ENCODE measurements at regions not wholly inside any gene's neighbourhood (a gene's known extent, or its start where the extent isn't known, plus 50 kb on each side); places are given as distances from the start of the nearest gene placed in this dataset.

GRCh38 chr20:56843817-56844216, 214.7 kb downstream of the TFAP2C start:
- Histone ChIP-seq H3K27ac (no peak overlapping the region), H3K36me3 (no peaks in the 10 kb centered on the region), H3K9me3 (ENCODE audit: severe bottlenecking) (no peaks in the 10 kb centered on the region), H3K4me3 (ENCODE audit: low read depth, low read length) (no peak overlapping the region), H3K27me3 (ENCODE audit: insufficient read depth, low read depth, severe bottlenecking) (peaks cover 78% of the 10 kb centered on the region)
- DNase-seq, result no peak
- 0 out of 2 replicates have a peak, but pooled peaks have one; percentile 11 for TF ChIP-seq CTCF (IDR thresholded peaks at IDR 0.05; ENCODE audit: low read depth, low read length)

GRCh38 chr20:56845546-56846086, 216.5 kb downstream of the TFAP2C start:
- Histone ChIP-seq H3K27ac (no peak overlapping the region), H3K36me3 (no peaks in the 10 kb centered on the region), H3K4me3 (ENCODE audit: low read depth, low read length) (no peak overlapping the region), H3K9me3 (ENCODE audit: severe bottlenecking) (no peaks in the 10 kb centered on the region), H3K27me3 (ENCODE audit: insufficient read depth, low read depth, severe bottlenecking) (peaks cover 82% of the 10 kb centered on the region)
- no peak for TF ChIP-seq CTCF (IDR thresholded peaks at IDR 0.05; ENCODE audit: low read depth, low read length)
- DNase-seq, result no peak

GRCh38 chr20:56848561-56848960, 219.5 kb downstream of the TFAP2C start:
- DNase-seq, result no peak
- no peaks in the 10 kb centered on the region for H3K36me3 ChIP-seq
- TF ChIP-seq CTCF (IDR thresholded peaks at IDR 0.05; ENCODE audit: low read depth, low read length), result no peak
- peaks cover 90% of the 10 kb centered on the region for H3K27me3 ChIP-seq (ENCODE audit: insufficient read depth, low read depth, severe bottlenecking)
- H3K4me3 ChIP-seq (ENCODE audit: low read depth, low read length), result no peak overlapping the region
- peaks cover 4% of the 10 kb centered on the region for H3K9me3 ChIP-seq (ENCODE audit: severe bottlenecking)
- no peak overlapping the region for H3K27ac ChIP-seq

GRCh38 chr20:56851552-56851951, 222.4 kb downstream of the TFAP2C start:
- Histone ChIP-seq H3K27me3 (ENCODE audit: insufficient read depth, low read depth, severe bottlenecking) (peaks cover 83% of the 10 kb centered on the region), H3K4me3 (ENCODE audit: low read depth, low read length) (no peak overlapping the region), H3K9me3 (ENCODE audit: severe bottlenecking) (peaks cover 4% of the 10 kb centered on the region), H3K36me3 (no peaks in the 10 kb centered on the region), H3K27ac (no peak overlapping the region)
- TF ChIP-seq CTCF (IDR thresholded peaks at IDR 0.05; ENCODE audit: low read depth, low read length), result no peak
- DNase-seq, result no peak

- no peaks in the 10 kb centered on the region for H3K36me3 ChIP-seq
- H3K27me3 ChIP-seq (ENCODE audit: insufficient read depth, low read depth, severe bottlenecking), result peaks cover 82% of the 10 kb centered on the region
- TF ChIP-seq CTCF (IDR thresholded peaks at IDR 0.05; ENCODE audit: low read depth, low read length), result no peak
- peaks cover 4% of the 10 kb centered on the region for H3K9me3 ChIP-seq (ENCODE audit: severe bottlenecking)
- H3K27ac ChIP-seq, result no peak overlapping the region
- DNase-seq, result no peak
- no peak overlapping the region for H3K4me3 ChIP-seq (ENCODE audit: low read depth, low read length)
These were observed 226.6 kb downstream of the TFAP2C start for GRCh38 chr20:56855708-56856107.

- H3K9me3 ChIP-seq (ENCODE audit: severe bottlenecking), result no peaks in the 10 kb centered on the region
- no peak for TF ChIP-seq CTCF (IDR thresholded peaks at IDR 0.05; ENCODE audit: low read depth, low read length)
These were observed 228.8 kb downstream of the TFAP2C start for GRCh38 chr20:56857950-56858349.

More at GRCh38 chr20:56857950-56858349, 228.8 kb downstream of the TFAP2C start:
- Histone ChIP-seq H3K27ac (no peak overlapping the region), H3K36me3 (no peaks in the 10 kb centered on the region), H3K4me3 (ENCODE audit: low read depth, low read length) (no peak overlapping the region), H3K27me3 (ENCODE audit: insufficient read depth, low read depth, severe bottlenecking) (peaks cover 82% of the 10 kb centered on the region)
- no peak for DNase-seq

All from WERI-Rb-1 (cell line).